NCI-H1436 treated with DMSO at 0.1 percent for 48 hours (cell line): ENCODE measurements at regions not wholly inside any gene's neighbourhood (a gene's known extent, or its start where the extent isn't known, plus 50 kb on each side); places are given as distances from the start of the nearest gene placed in this dataset.
"Not testable (repeated sequence)": the region's sequence is repeated elsewhere in the genome, so short reads cannot be mapped to it uniquely, and the experiment has no call there.

Experiments
- DNase-seq: peaks from one replicate; lab custom pipeline; 2025; lab: John Stamatoyannopoulos, UW

DNA sequence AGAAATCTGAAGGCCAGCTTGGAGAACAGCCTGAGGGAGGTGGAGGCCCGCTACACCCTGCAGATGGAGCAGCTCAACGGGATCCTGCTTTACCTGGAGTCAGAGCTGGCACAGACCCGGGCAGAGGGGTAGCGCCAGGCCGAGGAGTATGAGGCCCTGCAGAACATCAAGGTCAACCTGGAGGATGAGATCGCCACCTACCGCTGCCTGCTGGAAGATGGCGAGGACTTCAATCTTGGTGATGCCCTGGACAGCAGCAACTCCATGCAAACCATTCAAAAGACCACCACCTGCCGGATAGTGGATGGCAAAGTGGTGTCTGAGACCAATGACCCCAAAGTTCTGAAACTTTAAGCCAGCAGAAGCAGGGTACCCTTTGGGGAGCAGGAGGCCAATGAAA, 318.4 kb downstream of the ZFHX3 start:
- not testable (repeated sequence) for DNase-seq

DNA sequence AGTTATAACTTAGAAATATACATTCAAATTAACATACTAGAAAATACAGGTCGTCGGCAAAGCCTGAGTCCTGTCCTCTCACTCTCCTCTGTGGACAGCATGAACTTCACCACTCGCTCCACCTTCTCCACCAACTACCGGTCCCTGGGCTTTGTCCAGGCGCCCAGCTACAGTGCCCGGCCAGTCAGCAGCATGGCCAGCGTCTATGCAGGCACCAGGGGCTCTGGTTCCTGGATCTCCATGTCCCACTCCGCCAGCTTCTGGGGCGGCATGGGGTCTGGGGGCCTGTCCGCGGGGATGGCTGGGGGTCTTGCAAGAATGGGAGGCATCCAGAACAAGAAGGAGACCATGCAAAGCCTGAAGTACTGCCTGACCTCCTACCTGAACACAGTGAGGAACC, 319.4 kb downstream of the ZFHX3 start:
- no peak for DNase-seq

DNA sequence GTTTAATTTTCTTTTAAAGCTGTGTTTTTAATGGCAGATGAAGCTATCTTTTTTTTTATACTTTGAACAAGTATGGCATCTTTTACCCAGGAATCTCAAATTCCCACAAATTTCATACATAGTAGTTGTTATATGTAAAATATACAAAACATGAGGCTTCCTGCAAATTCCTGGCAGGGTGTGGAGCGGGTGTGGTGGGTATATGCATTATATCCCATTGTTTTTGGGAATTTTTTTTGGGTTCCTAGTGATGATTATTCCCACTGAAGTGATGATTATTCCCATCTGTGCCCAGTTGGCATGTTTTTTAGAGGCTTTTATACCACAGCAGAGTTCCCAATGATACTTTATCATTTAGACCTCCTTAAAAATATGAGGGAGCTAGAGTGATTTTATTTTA, 320.4 kb downstream of the ZFHX3 start:
- no peak for DNase-seq

DNA sequence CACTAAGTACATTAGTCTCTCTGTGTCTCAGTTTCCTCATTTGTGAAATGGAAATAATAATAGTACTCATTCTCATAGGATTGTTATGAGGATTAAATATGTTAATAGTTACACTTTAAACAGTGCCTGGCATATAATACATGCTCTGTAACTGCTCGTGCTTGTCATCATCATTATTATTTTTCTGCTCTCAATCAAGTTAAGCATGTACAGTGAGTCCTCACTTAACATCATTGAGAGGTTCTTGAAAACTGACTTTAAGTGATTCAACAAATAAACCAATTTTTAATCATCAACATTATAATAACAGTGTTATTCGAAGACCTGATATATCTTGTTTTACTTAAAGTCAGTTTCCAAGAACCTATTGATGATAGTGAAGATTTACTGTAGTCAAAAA, 322.3 kb downstream of the ZFHX3 start:
- no peak for DNase-seq

DNA sequence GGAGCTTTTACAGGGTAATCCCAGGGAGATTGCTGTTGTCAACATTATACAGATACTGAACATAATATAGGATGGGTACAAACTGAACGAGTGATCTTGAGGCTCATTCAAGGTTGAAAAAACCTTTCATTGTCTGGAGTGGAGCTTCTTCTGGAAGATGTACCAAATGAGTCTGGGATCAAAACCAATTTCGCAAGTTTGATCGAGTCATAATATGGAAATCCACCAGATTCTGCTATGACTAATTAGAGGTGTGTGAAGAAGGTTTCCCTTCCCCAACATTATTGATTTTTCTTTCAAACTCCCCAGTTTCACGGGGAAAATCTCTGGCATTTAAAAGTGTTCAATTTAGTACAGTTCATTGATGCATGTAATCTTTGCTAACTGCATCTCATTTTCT, 324.1 kb downstream of the ZFHX3 start:
- DNase-seq = no peak

DNA sequence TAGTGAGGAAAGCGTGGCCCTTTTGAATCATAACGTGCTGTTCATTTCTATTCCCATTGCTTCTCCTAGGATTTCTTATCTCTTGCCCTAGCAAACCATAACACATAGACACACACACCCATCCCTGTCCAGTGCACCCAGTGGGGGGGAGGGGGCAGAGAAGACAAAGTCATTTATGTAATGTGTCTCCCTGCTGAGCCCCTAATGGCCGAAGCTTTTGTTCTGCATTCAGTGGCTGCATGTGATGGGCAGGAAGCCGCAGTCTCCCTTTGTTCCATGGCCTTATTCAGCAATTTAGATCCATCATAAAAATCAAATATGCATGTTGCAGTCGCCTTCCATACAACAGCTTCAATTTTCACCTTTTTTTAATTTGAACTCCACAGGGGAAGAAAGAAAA, 325.4 kb downstream of the ZFHX3 start:
- no peak for DNase-seq

DNA sequence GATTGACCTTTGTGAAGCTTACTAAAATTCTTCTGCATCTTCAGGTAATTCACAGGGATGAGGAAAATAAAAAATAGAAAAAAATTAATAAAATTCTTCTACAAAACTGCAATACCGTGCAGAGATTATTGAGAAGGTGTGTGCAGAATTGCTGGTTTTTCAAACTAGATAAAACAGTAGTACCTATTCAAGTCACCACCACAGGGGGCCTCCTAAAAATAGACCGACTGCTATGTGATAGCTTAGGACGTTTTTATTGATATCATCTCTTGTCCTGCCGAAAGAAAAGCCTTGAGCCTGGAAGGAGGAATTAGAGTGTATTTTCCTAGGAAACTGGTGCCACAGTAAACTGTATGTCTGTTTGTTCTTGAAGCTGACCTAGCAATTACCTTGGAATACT, 325.9 kb downstream of the ZFHX3 start:
- no peak for DNase-seq

DNA sequence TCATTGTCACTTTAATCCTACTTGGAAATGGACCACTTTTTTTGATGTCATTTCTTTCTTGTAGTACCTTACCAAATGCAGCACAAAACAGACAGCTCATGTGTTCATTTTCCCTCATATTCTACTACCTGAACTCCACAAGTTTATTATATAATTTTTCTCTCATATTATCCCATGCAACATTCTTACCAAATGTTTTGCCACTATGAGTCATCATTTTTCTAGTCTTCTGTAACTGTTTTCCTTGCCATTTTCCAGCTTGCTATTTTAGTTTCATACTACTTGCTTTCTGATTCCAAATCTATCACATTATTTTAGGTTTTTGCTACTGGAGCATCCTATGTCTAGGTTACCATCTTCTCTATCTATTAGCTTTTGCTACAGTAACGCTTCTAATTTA, 332.7 kb downstream of the ZFHX3 start:
- DNase-seq = no peak

DNA sequence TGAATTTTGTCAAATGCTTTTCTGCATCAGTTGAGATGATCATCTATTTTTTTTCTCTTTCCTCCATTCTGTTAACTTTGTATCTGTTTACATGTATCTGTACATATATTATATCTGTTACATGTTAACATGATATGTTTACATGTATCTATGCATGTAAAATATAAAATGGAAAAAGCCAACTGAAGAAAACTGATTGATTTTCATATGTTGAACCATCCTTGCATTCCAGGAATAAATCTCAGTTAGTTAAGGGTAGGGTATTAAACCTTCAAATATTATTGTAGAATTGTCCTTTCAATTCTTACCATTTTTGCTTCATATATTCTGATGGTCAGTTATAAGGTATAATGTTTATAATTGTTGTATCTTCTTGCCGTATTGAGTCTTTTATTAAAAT, 336.1 kb downstream of the ZFHX3 start:
- DNase-seq = no peak

DNA sequence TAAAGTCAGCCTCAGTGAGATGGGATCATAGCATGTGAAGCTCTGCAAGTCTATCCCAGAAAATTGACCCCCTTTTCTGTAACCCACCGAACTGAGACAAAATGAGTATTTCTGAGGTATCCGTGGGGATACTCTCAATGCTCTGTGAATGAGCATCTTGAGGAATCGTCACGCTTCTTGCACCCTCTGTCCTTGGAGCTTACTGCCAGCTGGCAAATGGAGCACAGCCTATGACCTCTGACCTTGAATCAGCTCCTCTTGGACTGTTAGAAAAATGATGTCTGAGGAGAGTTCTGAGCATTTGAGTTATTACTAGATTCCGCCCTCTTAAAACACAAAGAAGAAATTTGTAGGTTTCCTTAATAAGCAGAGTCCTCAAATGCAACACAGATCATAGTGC, 342.1 kb downstream of the ZFHX3 start:
- no peak for DNase-seq

DNA sequence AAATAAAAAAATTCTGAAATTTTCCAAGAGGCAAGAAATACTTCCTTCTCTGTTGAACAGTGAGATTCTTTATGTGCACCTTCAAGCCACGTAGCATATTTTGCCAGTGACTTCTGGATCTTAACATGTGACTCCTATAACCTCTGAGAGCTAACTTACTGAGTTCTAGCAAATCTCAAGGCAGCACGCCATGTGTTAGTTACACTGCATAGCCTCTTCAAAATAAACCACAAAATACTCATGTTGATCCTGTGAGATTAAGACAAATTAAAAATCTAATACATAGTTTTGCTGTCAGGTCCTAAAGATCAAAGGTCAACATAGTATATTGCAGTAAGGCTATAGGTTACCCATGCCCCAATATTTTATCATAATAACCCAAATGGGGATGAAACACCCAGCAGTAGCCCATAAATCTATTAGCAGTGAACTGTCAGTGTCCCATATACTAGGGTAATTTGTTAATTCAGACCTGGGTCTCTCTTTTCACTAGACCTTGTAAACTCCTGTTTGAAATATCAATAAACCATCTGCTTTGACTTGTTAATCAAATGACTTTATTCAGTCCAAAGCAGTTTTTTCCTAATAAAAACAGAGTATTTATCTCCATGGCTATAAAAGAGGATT, 343.1 kb downstream of the ZFHX3 start:
- no peak for DNase-seq

DNA sequence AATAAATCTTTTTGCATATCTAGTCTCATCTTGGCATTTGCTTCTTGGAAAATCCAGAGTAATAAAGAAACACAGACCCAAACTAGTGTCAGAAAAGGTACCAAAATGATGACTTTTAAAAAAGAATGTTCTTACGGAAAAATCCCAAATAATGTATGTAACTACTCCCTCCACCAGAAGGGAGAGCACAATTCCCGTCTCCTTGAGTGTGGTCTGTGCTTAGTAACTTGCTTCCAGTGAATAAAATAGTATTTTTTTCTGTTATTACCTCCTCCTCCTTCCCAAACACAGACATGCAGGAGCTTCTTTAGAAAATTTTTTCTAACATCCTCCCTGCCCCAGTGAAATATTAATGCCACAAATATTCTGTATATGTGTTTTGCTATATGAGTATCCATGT, 358.1 kb downstream of the ZFHX3 start:
- DNase-seq = no peak

DNA sequence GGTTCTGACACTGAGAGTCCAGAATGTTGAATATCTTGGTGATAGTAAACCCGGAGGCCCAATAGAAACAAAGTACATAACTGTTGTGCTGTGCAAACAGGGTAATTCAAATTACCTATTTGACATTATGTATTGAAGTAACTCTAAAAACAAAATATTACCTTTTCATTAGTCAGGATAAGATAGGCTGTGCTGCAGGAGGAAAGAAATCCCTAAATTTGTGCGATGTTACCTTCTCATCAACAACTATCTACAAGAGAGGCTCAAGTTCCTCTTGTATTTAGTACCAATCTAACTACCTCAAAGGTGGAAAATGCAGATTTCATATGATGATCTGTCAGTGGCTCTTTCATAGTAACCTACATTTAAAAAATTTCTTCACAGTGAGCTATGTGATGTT, 367.2 kb downstream of the ZFHX3 start:
- no peak for DNase-seq

DNA sequence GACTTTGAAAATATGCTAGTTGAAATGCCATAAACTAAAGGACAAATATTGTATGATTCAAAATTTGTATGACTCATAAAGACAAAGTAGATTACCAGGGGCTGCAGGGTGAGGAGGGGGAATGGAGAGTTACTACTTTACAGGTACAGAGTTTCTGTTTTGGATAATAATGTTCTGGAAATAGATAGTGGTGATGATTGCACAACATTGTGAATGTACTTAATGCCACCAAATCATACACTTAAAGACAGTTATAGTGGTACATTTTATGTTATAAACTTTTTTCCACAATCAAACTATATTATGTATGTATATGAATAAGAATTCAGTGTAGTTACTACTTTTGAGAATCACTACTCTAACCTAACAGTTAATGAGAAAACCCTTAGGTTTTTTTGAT, 368.1 kb downstream of the ZFHX3 start:
- DNase-seq = no peak

DNA sequence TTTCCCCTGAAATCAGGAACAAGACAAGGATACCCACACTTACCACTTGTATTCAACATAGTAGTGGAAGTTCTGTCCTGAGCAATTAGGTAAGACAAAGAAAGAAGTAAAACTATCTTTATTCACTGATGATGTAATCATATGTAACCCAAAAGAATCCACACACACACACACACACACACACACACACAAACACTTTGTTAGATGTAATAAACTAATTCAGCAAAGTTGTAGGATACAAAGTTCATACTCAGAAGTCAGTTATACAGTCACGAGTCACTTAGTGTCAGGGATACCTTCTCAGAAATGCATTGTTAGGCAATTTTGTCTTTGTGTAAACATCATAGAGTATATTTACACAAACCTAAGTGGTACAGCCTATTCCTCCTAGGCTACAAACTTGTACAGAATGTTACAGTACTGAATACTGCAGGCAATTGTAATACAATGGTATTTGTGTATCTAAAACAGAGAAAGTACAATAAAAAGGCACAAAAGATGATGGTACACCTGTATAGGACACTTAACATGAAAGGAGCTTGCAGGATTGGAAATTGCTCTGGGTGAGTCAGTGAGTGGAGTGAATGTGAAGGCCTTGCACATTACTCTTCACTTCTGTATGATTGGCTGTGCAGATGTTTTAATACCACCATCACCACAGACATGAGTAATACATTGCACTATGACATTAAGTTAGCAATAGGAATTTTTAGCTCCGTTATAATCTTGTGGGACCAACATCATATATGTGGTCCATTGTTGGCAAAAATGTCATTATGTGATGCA, 370.1 kb downstream of the ZFHX3 start:
- DNase-seq = no peak

DNA sequence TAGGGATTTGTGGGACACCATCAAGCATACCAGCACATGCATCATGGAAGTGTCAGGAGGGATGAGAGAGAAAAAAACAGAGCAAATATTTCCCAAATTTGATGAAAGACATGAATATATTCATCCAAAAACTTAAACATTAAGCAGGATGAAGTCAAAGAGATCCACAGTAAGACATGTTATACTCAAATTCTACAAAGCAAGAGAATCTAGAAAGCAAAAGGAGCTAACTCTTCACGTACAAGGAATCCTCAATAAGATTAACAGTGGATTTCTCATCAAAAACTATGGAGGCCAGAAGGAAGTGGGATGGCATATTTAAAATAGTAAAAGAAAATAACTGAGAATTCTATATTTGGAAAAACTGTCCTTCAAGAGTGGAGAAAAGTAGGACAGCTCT, 374.8 kb downstream of the ZFHX3 start:
- no peak for DNase-seq

DNA sequence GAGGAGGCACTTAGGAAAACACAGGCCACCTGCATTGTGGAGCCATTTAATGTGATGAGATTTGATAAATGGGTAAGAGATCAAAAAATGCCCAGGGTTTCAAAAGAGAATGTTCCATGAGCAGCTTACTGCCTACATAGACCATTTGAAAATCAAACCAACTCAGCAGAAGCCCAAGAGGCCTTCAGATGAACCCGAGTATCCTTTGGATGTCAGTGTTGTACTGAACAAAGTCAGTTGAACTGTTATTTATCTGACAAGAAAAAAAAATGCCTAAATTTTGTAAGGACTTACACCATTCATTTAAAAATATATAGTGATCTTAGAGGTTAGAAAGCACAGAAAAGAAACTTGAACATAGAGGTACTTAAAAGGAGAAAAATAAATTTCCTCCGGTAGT, 381.7 kb downstream of the ZFHX3 start:
- no peak for DNase-seq

DNA sequence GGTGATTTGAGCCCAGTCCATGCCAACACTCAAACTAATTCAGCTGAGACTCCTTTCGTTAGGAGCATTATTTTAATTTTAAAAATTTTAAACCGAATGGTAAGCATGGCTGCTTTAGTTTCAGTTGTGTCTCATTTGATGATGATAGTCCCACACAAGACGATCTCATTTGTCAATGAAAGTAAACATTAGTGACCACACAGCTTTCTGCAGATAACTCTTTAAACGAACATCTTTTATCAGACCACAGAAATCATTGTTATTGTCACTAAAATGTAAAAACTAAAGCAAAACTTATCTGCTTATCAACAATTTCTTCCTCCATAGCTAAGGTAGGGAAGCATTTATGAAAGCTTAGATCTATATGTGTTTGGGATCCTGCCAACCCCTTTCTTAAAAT, 382.2 kb downstream of the ZFHX3 start:
- DNase-seq = no peak

DNA sequence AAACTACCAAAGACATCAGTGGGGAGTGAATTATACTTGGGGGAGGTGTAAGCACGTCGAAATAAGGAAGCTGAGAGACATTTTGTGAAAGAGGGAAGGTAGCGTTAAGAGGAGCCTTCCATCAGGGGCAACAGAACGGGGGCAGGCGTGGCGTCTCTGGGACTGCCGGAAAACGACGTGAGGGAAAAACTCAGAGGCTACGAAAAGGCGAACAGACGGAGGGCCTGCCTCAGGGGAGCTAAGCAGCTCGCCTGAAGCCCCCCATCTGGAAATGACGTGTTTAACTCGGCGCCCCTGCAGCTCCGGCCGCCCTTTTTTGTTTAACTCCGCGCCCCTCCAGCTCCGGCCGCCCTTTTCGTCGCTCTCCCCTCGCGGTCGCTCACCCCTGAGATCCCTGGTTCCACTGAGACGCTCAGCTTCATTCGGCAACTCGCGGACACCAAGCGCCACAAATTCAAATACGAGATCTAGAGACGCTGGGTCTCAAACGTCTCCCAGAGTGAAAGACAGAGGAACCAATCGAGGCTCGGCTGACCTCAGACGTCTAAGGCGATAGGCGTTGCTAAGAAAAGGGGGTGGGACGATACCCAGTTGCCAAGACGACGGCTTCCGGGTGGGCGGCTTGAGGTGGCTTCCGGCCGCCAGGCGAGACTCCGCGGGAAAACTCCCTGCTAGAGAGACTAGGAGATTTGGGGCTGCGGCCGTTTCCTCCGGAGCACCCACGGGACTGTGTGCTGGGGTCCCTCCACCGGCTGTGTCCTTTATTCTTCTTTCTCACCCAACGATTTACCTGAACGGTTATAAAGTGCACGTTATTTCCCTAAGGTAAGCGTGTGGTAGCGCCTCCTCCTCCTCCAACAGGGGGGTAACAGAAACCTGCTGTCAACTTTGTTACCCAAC, 383.2 kb downstream of the ZFHX3 start:
- peak; percentile 97 for DNase-seq

DNA sequence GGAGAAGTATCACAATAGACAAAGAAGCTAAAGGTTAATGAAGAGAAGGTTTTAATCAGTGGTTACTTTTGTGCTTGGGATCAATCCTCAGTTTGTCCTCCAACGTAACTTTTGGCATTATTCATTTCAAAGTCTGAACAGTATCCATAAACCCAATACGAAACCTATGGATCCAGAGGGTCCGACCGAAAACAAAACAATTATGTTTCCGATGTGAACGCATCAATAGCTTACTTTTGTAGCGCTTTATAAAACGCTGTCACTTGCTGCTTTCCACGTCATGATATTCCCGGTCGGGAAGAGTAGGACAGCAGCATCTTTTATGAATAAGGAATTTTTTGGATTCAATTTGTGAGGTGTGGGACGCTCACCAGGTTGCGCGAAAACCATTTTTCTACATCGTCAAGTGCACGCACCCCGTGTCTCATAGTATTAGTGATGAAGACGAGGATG, 383.8 kb downstream of the ZFHX3 start:
- no peak for DNase-seq

DNA sequence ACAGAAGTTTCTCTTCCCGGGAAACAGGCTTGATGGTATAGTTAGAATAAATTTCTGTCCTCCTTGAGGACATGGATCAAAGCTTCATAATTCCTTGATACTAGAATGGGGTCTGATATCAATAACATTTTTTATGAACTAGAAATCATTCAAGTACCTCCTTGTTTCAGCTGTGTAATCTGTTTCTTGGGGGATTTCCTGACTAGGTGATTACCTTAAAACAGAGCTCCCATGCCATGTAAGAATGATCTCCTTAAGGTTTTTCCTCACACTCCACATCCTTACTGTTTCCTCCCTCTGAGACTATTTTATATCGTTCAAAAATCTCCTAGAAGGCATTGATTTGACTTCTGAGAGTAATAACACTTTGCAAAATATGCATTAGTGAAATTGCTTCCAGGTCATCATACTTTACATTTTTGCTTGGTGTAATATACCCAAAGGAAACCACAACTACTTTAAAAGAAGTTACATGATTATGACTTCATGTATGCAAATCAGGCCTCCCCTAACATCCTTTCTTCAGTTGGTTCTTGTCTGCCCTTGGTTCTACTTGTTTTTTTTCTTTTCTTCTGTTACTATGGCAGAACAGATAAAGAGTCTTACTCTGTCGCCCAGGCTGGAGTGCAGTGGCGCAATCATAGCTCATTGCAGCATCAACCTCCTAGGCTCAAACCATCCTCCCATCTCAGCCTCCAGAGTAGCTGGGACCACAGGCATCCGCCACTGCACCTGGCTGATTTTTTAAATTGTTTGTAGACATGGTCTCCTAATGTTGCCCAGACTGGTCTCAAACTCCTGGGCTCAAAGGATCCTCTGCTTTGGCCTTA, 388.8 kb downstream of the ZFHX3 start:
- no peak for DNase-seq

DNA sequence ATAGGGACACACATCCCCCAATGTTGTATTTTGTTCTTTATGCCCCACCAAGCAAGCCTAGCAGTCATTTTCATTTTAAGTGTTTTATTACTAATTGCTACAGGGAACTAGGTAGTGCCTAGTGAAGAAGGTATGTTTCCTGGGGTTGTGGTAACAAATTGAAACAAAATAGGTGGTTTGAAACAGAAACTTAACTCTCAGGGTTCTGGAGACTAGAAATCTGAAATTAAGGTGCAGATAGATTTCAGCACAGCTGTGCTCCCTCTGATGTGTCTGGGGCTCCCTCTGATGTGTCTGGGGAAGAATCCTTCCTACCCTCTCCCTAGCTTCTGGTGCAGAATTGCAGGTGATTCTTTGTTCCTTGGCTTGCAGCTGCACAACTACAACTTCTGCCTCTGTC, 390.1 kb downstream of the ZFHX3 start:
- DNase-seq = no peak
